CD4-positive, alpha-beta T cell treated with Interleukin-6 for 4 hours (primary cell): ENCODE measurements at regions not wholly inside any gene's neighbourhood (a gene's known extent, or its start where the extent isn't known, plus 50 kb on each side); places are given as distances from the start of the nearest gene placed in this dataset.
"Not testable (repeated sequence)": the region's sequence is repeated elsewhere in the genome, so short reads cannot be mapped to it uniquely, and the experiment has no call there.

Experiments
- DNase-seq: peaks from one replicate; pipeline ENCODE4 v3.0.0-alpha.2; 2020; ENCODE audit warnings: mixed read lengths

DNA sequence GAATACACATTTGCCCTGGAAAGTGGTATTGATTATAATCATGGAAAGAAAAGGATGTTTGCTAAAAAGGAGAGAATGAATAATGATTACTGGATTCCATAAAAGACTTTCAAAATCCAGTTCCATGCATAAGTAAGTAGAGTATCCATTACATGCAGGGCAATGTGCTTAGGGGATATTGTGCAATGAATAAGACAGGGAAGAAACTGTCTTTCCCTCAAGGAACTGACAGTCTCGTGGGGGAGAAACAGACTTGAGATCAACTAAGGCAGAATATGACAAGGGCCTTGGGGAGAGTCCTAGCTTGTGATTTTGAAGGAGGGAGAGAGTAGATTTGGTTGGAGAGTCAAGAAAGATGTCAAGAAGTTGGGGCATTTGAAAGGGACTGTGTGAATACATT lies 130.6 kb downstream of the SPP2 start:
- DNase-seq = no peak

DNA sequence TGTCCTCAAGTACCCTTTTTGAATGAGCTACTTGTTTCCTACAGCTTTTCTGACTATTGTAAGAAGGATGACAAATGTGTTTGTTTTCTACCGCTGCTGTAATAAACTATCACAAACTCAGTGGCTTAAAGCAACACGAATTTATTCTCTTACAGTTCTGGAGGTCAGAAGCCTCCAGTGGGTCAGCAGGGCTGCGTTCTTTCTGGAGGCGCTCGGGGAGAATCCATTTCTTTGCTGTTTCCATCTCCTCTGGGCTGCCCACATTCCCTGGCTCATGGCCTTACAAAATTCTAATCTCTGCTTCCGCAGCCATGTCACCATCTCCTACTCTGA lies 128.5 kb downstream of the SPP2 start:
- DNase-seq = no peak

DNA sequence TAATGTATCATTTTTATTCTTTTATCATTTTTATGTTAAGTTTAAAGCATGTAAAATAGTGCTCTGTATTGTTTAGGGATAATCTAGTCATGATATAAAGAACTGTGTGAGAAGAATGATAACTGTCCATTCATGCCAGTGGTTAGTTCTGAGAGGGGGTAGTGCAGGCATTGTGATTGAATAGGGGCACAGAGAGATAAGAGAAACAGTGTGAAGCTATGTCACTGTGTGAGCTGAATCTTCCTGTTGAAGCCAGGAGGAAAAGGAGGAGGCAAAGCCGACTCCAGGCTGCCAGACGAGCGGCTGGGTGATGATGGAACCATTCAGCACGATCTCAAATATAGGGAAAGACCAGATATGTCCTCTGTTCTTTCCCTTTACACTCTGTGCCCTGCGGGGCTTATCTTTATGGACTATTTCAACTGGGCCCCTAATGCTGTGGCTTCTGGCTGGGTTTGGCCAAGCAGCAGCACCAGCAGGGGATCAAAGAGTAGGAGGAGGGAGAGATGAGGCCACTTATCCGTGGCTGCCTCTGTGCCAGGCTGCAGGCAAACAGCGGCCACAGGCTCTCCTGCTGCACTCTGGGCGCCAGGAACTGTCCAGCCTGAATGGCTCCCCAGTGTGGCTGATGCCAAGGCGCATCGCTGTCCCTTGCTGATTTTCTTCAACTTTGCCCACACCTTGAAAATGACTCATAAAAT lies 128.0 kb downstream of the SPP2 start:
- DNase-seq = no peak

DNA sequence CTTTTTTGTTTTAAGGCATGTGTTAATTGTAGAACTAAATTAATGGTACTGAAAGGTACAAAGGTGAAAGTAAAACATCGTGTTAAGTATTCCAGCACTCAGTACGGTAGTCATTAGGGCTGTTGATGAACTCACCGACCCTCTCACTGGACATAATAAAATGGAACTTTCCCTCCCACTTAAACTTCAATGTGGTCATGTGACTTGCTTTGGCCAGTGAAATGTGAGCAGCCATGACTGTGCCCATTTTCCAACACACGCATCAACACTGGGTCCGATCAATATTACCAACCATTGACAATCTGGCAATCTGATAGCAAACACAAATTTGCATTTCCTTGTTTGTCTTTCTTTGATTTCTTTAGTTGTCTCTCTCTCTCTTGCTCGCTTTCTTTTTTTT lies 125.1 kb downstream of the SPP2 start:
- DNase-seq = no peak

DNA sequence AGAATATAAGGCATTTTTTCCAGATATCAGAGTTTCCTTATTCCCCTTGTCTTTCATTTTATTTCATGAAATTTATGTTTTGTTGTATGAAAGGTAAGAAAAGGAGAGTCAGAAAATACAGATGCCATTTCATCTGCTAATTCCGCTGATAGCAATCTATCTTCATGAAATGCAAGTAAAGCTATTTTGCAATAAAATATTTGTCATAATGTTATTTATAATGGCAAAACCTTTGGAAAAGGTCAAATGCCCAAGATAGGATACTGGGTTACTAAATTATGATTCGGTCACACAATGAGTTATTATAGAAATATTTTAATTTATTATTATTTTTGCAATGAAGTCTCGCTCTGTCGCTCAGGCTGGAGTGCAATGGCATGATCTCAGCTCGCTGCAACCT lies 124.2 kb downstream of the SPP2 start:
- DNase-seq = no peak

DNA sequence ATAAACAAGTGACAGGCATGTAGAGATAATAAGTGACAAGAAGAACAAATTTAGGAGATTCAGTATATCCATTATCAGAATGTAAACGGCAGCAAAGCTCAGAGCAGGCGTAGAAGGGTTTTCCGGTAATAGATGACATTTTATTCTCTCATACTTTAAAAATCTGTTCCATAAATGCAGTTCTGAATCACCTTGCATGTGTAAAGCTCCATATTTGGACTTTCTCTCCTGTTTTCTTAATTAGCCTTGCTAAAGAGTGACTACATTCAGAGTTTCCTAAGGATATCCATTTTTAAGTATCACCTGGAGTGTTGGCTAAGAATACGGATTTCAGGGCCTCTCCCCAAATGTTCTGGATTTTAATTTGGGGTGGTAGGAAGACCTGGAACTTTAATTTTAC lies 122.0 kb downstream of the SPP2 start:
- DNase-seq = no peak

DNA sequence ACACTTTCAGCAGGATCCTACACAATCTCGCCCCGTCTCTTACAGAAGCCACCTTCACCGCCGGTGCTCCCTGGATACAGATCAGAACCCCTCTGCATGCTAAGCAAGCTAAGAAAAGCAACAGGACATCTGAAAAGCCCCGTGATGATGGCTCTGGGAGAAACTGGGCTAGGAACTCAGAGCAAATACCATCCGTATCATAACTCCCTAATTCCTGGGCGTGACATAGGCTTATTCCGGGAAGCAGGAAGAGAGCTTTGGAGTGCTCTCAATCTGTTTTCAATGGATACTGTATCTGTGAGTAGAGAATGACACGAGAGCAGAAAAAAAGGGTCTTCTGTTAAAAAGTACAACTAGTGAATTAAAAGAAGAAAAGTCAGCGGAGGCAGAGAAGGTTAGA lies 121.6 kb downstream of the SPP2 start:
- DNase-seq = no peak

DNA sequence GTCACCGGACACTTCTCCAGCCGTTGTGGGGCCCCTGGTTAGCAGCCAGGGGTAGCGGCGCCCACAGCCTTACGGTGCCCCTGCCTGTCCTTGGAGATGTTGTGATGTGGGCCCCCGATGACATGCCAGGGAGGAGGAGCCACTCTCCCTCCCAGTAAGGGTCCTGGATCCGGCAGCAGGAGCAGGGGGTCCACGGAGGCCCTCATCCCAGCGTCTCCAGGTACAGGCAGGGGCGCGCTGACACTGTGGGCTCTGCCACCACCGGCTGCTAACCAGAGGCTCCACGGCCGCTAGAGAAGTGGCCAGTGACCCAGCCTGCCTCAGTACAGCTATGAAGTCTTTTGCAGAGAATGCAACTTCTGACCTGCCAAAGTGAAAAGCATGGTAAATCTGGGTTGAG lies 121.2 kb downstream of the SPP2 start:
- no peak for DNase-seq

DNA sequence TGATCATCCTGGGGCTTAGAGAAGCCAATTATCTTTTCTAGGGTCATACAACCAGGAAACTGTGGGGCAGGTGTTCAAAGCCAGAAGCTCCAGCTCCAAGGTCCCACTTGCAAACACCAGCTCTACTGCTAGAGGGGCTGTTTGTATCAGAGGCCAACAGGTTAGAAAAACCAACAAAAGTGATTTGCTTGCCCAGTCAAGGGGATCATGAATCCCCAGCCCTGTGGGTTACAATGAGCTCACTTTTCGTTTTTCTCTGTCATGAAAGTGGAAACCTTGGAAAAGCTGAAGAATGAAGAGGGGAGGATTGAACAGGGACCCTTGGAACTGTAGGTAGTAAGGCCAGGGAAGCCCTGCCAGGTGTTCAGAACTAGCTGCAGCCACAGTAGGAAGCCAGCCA lies 119.2 kb downstream of the SPP2 start:
- no peak for DNase-seq

DNA sequence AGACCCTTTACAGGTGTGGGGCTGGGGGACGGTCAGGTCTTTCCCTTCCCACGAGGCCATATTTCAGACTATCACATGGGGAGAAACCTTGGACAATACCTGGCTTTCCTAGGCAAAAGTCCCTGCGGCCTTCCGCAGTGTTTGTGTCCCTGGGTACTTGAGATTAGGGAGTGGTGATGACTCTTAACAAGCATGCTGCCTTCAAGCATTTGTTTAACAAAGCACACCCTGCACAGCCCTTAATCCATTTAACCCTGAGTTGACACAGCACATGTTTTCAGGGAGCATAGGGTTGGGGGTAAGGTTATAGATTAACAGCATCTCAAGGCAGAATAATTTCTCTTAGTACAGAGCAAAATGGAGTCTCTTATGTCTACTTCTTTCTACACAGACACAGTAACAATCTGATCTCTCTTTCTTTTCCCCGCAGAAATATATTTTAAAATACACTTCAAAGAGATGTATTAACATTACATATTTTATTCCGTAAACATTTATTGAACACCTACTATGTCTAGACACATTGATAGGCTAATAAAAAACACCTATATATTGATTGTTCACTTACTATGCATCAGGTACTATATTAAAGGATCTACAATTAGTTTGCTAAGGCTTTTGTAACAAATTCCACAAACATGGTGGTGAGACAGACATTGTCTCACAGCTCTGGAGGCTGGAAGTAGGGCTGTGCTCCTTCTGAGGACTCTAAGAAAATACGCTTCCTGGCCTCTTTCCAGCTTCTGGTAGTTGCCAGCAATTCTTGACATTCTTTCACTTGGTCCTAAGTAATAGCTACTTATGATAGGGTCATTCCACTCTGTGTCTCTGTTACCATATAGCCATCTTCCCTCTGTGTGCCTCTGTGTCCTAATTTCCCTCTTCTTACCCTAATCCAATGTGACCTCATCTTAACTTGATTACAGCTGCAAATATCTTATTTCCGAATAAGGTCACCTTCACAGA lies 118.4 kb downstream of the SPP2 start:
- DNase-seq = not testable (repeated sequence)

DNA sequence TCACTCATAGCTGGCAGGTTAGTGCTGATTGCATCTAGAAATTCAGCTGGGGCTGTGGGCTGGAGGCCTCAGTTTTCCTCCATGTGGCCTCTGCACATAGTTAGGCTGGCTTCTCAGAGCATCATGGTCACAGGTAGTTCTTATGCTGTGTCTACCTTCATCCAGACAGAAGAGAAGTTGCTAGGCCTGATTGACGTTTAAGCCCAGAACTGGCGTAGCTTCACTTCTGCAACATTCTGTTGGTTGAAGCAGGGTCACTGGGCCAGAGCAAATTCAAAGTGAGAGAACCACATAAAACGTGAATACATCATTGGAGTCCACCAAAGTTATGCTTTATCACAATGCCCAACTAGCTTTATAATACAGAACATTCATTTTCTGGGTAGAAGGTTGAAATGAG lies 116.0 kb downstream of the SPP2 start:
- no peak for DNase-seq

DNA sequence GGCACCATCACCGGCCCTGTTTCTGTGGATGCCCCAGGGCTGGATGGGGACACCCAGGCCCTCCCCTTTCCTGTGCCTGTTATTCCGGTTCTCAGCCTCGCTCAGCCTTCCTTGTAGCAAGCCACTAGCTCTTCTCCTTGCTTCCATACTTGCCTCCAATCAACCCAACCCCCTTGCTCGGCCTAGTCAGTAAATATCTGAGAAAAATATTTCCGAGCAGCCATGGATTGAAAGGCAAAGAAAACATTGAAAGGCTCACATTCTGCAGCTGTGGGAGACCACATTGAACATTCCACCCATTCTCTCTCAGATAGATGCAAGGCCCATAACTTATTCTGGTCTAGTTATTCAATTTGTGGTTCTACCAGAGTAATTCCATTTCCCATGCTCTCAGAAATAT lies 114.9 kb downstream of the SPP2 start:
- no peak for DNase-seq

DNA sequence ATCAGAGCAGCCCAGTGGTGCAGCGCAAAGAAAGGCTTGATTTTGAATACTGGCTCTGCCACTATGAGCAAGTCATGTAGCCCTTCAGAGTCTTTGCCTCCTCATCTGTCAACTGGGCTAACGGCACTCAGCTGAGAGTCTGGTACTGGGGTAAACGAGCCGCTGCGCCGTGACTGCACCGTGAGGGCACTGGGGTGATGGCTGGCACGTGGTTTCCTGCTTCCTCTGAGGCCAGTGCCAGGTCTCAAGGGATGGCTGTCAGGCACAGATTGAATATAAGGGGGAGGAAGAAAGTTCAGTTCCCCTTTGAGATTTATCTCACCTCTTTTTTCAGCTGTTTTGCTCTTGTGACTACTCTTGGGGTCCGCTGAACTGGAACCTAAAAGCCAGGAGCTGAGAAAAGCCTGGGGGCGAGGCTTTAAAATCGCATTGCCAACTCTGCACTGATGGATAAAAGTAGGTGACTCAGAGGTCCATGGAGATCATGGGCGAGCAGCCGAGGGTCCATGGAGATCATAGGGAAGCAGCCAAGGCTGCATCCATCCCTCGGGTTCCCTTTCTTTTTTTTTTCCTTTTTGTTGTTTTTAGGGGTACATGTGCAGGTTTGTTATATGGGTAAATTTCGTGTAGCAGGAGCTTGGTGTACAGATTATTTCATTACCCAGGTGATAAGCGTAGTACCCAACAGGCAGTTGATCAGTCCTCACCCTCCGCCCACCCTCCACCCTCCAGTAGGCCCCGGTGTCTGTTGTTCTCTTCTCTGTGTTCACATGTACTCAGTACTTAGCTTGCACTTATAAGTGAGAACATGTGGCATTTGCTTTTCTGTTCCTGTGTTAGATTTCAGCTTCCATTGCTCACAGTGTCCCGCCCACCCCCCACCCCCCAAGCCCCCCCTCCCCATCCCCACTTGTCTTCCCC lies 114.3 kb downstream of the SPP2 start:
- DNase-seq = peak; percentile 78

DNA sequence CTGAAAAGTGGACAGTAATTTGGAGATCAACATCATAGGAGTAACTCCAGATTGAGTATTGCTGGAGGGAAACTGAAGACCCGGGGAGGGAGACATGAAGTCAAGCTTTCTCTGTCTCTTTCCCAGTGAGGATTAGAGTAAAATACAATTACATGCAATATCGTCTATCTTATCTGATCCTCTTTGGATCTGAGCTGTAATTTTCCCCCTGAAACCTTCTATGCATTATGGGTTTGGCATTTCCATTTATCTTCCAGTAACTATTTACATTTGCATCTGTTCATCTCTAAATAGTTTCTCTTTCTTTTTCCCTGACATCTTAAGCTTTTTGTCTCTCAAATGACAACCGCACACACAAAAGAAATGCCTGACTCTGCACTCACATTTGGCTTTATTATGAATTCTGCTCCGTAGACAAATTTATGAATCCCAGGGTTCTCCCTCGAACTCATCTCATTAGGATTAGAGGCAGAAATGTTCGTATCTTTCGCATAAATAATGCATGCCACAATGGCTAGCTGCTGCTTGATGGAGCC lies 113.1 kb downstream of the SPP2 start:
- no peak for DNase-seq

DNA sequence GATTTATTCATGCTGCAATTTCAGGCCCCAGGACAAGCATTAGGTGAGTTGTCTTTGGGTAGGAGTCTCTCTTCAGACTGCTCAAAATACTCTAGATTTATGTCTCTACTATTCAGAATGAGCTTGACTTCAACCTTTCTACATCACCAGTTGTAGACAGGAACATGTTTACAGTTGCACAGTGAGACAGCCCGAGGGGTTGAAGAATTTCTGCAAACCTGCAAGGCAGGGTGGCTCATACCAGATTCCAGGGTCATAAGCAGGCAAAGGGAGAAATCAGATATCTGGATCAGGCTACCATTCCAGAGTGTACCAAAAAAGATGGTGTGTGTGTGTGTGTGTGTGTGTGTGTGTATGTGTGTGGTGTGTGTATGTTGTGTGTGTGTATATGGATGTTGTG lies 112.4 kb downstream of the SPP2 start:
- DNase-seq = no peak

DNA sequence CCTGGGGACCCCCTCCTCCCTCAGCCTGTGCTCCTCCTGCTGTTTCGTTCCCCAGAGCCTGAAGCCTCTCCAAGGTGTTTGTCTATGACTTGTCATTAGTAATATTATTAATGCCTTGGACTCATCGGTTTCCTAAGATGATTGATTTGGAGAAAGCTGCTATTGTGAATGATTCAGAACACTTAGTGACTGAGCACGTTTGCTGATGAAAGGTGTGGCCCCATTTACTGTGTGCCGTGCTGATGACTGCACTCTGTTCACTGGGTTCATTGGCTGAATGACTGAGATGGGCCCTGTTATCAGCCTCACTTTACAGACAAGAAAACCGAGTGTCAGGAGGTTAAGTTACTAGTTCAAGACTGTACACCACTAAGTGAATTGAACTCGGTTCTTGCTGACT lies 111.4 kb downstream of the SPP2 start:
- DNase-seq = no peak

DNA sequence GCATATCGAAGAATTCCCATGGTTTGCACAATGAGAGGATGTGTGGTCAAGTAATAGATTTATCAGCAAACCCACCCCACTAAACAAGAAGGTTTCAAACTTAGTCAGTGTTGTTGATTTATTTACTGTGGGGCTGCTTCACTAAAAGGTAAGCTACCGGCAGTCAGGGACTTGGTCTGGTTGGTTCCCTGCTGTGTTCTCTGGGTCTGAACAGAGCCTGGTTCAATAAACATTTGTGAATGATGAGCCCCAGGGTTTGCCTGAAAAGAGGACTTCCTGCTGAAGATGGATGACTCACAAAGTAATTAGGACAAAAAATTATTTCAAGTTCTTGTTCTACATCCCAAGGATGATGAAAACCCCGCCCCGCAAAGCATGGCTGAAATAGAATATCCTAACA lies 108.3 kb downstream of the SPP2 start:
- no peak for DNase-seq

DNA sequence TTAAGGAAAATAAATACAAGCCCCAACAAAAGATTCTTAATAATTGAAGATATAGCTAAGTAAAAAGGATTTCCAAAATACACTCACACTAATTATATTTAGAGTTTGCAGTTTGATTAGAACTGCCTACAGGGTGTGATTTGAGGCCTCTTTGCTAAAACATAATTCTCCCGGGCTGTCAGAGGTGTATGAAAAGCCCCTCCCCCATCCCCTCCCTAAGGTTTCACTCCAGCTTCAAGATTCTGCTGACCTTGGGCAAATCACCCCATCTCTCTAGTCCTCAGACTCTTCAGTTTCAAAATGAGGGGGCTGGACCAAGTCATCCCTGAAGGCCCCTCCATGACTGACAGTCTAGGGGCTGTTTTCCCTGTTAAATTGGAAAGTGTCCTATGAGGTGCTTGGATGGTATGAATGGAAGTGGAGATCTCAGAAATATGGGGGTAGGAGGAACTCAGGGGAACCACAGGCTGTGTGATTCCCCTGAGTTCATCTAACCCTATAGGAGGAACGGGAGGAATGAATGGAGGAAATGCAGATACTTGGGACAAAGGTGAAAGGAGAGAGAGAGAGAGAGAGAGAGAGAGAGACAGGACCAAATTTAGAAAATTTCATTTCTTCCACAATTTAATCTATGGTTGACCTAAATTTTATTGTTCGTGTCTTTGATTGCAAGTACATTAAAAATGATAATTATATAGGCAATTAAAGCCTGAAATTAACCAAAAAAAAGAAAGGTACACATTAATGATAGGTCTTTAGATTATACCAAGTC lies 107.5 kb downstream of the SPP2 start:
- DNase-seq = no peak

DNA sequence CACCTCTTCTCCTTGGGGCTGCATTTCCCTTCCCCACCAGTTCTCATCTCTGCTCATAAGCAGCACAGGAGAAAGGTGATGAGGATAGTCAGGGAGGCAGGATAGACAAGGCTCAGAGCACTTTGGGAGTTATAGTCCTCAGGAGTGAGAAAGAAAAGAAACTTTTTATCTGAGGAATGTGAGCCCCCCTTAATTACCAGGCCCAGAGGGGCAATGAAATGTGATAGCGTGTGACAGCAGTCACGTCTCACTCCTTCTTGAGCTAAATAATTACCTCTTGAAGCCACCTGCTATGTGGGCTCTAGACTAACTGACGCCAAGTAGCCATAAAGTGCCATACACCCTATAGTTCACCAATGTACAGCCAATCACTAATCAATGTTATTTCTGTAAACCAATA lies 105.8 kb downstream of the SPP2 start:
- DNase-seq = no peak

DNA sequence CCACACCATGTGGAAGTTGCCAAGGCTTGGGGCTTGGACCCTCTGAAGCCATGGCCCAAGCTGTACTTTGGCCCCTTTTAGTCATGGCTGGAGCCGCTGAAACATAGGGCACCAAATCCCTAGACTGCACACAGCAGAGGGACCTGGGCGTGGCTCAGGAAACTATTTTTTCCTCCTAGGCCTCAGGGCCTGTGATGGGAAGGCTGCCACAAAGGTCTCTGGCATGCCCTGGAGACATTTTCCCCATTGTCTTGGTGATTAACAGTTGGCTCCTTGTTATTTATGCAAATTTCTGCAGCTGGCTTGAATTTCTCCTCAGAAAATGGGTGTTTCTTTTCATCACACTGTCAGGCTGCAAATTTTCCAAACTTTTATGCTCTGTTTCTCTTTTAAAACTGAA lies 102.3 kb downstream of the SPP2 start:
- DNase-seq = not testable (repeated sequence)

DNA sequence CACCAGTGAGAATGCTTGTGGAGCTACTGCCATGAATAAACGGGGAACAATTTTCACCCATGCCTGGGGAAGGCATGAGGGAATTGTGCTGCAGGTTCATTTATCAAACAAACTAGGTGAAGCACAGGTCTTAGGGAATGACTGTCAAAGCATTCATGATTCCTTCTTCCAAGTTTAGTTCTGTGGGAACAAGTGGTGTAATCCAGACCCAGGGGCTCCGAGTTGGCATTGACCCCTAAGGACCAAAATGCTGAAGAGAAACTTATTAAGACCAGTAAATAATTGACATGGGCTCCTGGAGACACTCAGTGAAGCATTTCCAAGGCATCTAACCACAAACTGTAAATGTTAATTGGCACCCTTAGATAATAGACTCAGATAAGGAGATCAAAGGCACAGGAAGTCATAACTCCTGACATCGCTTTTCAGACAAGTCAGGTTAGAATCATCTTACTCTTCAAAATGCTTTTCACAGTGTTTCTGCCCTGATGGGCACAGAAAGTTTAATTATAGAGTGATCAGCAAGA lies 96.9 kb downstream of the SPP2 start:
- peak; percentile 27 for DNase-seq
